ENCODE measurements at regions not wholly inside any gene's neighbourhood (a gene's known extent, or its start where the extent isn't known, plus 50 kb on each side); places are given as distances from the start of the nearest gene placed in this dataset.

DNA sequence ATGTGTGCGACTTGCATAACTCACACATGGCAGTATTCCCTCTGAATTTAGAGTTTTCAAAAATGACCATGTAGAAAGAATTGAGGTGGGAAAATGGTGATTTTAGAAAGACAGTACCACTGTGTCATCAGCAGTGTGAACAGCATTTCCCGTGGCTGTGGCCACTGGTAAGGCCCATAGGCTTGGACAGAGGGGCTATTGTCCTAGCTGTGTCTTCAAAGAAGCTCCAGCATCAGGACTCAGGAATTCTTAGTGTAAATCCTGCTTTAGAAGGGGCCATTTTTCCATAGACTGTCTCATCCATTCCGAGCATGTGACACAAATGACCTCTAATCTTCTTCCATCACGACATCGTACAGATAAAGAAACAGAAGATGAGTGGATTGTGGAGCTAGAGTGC is 119.3 kb upstream of the BACE2 start:
- 65% methylated on average over 5 of the region's 5 CpGs for WGBS
- Histone ChIP-seq H3K4me1 (peaks cover 0 to 4% (median 0%) of the 10 kb centered on the region in 4 donors), H3K27ac (replicated peaks in 1 of 4) (no peak overlapping the region), H3K27me3 (no peaks in the 10 kb centered on the region), H3K9me3 (no peaks in the 10 kb centered on the region), H3K4me3 (no peak overlapping the region), H3K36me3 (no peaks in the 10 kb centered on the region)
- DNase-seq (ENCODE audit: extremely low spot score) = peak; percentile 77
- intact Hi-C loops (cut with DNase I) = no loop called here
- no peak for TF ChIP-seq POLR2A (IDR thresholded peaks at IDR 0.05; ENCODE audit: low read depth)
- TF ChIP-seq EP300 (IDR thresholded peaks at IDR 0.05) = no peak
- TF ChIP-seq POLR2AphosphoS5 (IDR thresholded peaks at IDR 0.05) = no peak

- Histone ChIP-seq H3K27ac (replicated peaks in 1 of 4) (no peak overlapping the region), H3K27me3 (no peaks in the 10 kb centered on the region), H3K9me3 (no peaks in the 10 kb centered on the region), H3K4me3 (no peak overlapping the region), H3K36me3 (no peaks in the 10 kb centered on the region), H3K4me1 (peaks cover 0 to 3% (median 0%) of the 10 kb centered on the region in 4 donors)
- peak; percentile 29 for DNase-seq (ENCODE audit: extremely low spot score)
- WGBS = 86% methylated on average over 15 of the region's 15 CpGs
- intact Hi-C loops (cut with DNase I) = no loop called here
- TF ChIP-seq POLR2A (IDR thresholded peaks at IDR 0.05; ENCODE audit: low read depth) = no peak
- no peak for TF ChIP-seq EP300 (IDR thresholded peaks at IDR 0.05)
- no peak for TF ChIP-seq CTCF (IDR thresholded peaks at IDR 0.05)
- TF ChIP-seq POLR2AphosphoS5 (IDR thresholded peaks at IDR 0.05) = no peak
These were observed 115.0 kb upstream of the BACE2 start for GRCh38 chr21:41052820-41053555.

- Histone ChIP-seq H3K9me3 (no peaks in the 10 kb centered on the region), H3K27me3 (no peaks in the 10 kb centered on the region), H3K36me3 (no peaks in the 10 kb centered on the region), H3K27ac (replicated peaks in 1 of 4) (no peak overlapping the region), H3K4me1 (no peaks in the 10 kb centered on the region), H3K4me3 (no peak overlapping the region)
- intact Hi-C loops (cut with DNase I) = no loop called here
- no peak for TF ChIP-seq POLR2AphosphoS5 (IDR thresholded peaks at IDR 0.05)
- TF ChIP-seq CTCF (IDR thresholded peaks at IDR 0.05) = no peak
- TF ChIP-seq EP300 (IDR thresholded peaks at IDR 0.05) = no peak
- TF ChIP-seq POLR2A (IDR thresholded peaks at IDR 0.05; ENCODE audit: low read depth) = no peak
- WGBS = 70% methylated on average over 6 of the region's 6 CpGs
- peak; percentile 29 for DNase-seq (ENCODE audit: extremely low spot score)
These were observed 113.9 kb upstream of the BACE2 start for GRCh38 chr21:41054018-41054578.

DNA sequence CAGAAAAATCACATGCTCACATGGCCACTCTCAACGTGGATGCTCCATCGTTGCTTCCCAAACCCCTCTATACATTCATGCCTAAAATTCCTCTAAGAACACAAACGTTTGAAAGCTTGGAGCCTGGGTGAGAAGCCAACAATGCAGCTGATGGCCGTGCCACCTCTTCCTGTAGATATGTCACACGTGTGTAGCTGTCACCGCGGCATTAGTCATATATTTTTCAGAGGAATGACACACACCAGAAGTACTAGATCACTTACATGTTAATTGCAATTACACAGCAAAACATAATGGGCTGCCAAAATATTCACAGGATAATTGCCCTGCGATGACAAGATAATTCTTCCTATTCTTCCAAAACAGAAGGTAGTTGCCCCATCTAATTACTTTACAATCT is 112.7 kb upstream of the BACE2 start:
- peak; percentile 21 for DNase-seq (ENCODE audit: extremely low spot score)
- TF ChIP-seq POLR2AphosphoS5 (IDR thresholded peaks at IDR 0.05) (no peak), POLR2A (IDR thresholded peaks at IDR 0.05; ENCODE audit: low read depth) (no peak), CTCF (IDR thresholded peaks at IDR 0.05) (no peak), EP300 (IDR thresholded peaks at IDR 0.05) (no peak)
- H3K4me1 ChIP-seq = no peaks in the 10 kb centered on the region
- intact Hi-C loops (cut with DNase I) = no loop called here
- H3K27me3 ChIP-seq = peaks cover 0 to 4% (median 0%) of the 10 kb centered on the region in 4 donors
- WGBS = 80% methylated on average over 8 of the region's 8 CpGs
- H3K4me3 ChIP-seq = no peak overlapping the region
- H3K36me3 ChIP-seq = no peaks in the 10 kb centered on the region
- no peak overlapping the region for H3K27ac ChIP-seq (replicated peaks in 1 of 4)
- H3K9me3 ChIP-seq = no peaks in the 10 kb centered on the region

DNA sequence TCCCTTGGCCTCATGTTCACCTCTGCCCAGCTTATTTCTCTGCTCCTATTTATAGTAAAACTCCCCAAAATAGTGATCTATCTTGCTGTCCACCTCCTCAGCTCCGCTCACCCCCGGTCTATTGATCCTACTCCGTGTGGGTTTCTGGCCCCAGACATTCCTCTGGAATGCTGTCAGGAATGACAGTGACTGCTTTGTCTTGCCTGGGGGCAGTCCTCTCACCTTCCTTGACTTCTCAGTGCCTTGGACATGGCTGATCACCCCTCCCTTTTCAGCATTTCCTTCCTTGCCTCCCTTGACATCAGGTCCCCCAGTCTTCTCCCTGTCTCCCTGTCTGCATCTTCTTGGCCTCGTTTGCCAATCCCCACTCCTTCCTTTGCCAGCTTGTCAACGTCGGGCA is 108.1 kb upstream of the BACE2 start:
- Histone ChIP-seq H3K27me3 (peaks cover 0 to 7% (median 0%) of the 10 kb centered on the region in 4 donors), H3K36me3 (no peaks in the 10 kb centered on the region), H3K4me1 (no peaks in the 10 kb centered on the region), H3K4me3 (no peak overlapping the region), H3K9me3 (no peaks in the 10 kb centered on the region), H3K27ac (replicated peaks in 1 of 4) (no peak overlapping the region)
- no peak for DNase-seq (ENCODE audit: extremely low spot score)
- 63% methylated on average over 6 of the region's 6 CpGs for WGBS
- intact Hi-C loops (cut with DNase I) = no loop called here
- TF ChIP-seq CTCF (IDR thresholded peaks at IDR 0.05) (no peak), POLR2AphosphoS5 (IDR thresholded peaks at IDR 0.05) (no peak), EP300 (IDR thresholded peaks at IDR 0.05) (no peak)
